GM19397 (cell line): ENCODE measurements at regions not wholly inside any gene's neighbourhood (a gene's known extent, or its start where the extent isn't known, plus 50 kb on each side); places are given as distances from the start of the nearest gene placed in this dataset.
"Not testable (repeated sequence)": the region's sequence is repeated elsewhere in the genome, so short reads cannot be mapped to it uniquely, and the experiment has no call there.

ENCODE experiments used
- ATAC-seq: cut with Tn5 transposase; IDR thresholded peaks from one replicate; pipeline ENCODE4 v1.9.1; 2021; ENCODE audit warnings: mild to moderate bottlenecking, moderate library complexity; ENCODE audit not compliant: unreplicated experiment

DNA sequence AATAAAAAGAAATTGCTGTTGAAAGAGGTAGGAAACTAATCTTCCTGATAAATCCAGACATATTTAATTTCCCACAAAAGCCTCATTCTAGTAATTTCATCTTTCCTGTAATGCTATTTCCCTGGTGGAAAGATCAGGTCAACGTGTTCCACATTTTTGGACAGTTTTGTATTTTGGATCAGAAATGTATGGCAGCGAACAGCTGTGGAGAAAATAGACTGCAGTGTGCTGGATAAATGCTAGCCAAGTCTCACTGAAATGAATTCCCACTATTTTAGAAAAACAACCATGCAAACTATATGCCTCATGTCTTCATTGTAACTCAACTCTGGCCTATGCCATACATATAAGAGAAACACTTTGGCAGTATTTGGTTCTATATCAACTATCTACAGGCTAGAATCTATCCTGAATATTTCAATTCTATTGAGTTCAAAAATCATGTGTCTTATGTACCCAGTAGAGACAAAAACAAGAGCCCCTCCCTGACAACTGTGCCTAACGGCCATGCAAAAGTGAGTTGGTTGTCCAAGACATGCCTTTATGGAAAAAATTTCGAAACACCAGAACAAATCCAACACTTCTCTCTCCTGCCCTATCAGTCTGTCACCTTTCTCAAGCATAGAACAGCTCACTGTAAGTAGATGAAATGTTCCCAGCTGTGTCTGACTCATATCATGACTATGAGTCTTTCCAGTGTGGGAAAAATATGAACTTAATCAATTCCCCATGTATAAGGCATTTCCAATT lies 191.3 kb upstream of the NREP start:
- no peak for ATAC-seq

DNA sequence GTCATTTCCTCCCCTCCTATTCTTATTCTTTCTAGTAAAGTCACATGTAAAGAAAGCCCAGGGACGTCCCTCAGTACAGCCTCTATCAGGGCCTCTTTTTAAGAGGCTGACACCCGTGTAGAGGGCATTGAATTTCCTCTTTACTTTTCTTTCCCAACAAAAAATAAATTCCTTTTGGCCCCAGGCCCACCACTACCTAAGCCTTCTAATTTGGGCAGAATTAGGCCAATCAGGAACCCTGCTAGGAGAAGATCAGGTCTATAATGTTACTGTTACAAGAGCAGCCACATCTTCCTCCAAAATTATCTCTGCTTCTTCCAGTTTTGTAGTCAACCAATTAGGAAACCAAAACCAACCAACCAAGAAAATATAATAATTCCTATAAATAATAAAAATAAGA lies 189.6 kb upstream of the NREP start:
- ATAC-seq: no peak

DNA sequence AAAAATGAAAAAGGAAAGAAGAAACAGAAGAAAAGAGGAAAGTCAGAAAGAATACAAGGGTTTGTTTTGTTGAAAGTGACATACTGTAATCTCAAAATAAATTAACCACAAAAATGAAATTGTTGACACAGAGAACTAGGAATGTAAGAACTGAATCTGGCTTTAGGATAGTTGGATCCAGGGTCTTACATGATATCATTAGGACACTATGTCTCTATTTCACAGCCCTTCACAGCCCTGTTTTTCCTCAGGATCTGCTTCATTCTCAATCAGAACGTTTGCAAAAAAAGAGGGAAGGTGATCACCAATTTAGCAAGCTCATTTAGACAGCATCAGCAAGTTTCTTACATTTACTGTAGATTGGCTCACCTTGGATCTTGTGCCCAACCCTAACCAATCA lies 188.5 kb upstream of the NREP start:
- no peak for ATAC-seq

DNA sequence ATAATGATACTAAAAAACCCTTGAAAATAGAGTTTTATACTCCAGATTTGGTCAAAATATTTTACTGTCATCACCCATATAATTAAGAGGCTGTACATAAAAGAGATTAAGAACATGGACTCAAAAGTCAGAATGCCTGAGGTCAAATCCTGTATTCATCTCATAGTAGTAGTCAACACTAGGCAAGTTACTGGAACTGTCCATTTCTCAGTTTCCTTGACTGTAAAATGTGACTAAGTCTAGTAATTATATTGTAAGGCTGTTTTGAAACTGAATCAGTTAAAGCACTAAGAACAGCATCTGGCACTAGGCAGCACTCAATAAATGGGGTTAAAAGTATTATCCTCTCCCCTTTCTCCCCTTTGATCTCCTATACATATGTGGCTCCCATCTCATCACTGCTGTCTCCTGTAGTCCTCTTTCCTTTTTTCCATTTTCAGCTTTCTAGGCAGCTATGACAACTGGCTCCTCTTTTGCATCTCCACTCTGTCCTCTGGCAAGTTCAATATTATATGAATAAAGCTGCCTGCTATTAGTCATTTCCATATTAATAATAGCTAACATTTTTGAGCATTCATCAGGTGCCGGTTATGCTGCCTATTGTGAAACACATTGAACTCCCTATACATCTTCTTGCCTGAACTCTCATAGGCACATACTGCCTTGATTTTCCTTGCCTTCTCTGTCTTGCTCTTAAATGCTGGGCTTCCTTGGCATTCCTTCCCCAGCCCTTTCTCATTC lies 185.8 kb upstream of the NREP start:
- ATAC-seq: no peak

DNA sequence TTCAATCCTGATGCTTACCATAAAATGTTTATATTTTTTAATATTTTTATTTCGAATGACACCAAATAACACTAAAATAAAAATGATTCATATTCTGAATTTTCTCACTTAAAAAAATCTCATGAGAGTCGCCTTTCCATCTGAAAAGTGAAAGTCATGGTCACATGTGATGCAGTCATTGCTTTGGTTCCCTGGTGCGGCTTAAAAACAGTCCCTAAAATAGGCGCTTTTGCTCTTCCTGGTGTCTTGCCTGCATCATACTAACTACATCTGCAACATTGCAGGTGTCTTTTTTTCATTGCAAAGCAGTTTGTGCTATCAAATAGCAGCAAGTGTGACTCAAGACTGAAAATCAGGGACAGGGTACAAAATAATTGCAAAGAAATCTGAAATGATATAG lies 185.2 kb upstream of the NREP start:
- no peak for ATAC-seq

DNA sequence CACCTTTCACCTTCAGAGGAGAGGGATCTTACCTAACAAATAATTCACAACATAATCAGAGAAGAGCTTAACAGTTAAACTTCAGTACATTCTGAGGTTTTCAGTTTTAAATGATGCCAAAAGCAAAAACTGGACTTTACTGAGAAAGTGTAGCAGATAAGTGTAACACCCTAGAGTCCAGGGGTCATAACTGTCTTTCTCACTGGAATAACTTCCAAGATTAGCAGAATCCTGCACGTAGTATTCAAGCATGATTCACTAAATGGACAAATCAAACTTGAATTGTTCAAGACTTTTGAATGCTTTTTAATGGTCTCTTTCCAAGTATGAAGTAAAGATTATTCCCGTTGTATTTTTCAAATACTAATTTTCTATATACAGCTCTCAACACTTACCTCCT lies 180.1 kb upstream of the NREP start:
- no peak for ATAC-seq

DNA sequence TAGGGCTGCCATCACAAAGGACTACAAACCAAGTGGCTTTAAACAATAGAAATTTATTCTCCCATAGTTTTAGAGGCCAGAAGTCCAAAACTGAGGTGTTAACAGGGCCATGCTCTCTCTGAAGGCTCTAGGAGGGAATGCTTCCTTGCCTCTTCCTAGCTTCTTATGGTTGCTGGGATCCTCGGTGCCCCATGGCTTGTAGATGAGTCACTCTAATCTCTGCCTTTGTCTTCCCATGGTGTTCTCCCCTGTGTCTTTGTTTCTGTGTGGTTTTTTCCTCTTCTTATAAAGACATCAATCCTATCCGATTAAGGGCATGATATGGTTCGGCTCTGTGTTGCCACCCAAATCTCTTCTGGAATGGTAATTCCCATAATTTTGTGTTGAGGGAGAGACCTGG lies 178.8 kb upstream of the NREP start:
- ATAC-seq: no peak

DNA sequence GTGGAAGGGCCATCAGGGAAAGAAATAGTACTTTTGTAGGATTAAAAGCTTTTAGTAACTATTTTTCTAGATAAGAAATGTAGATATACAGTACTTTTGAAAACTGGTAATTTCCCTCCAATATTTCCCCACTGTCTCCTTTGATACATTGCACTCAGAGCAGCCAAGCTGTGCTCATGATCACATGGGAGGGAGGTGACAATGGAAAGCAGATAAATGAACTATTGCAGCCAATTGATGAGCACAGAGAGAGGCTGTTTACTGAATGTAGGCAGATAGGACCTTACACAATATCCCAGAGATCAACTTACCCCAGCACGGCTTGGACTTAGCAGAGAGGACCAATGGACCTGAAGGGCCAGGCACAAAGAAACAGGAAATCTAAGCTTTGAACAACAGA lies 178.0 kb upstream of the NREP start:
- no peak for ATAC-seq

DNA sequence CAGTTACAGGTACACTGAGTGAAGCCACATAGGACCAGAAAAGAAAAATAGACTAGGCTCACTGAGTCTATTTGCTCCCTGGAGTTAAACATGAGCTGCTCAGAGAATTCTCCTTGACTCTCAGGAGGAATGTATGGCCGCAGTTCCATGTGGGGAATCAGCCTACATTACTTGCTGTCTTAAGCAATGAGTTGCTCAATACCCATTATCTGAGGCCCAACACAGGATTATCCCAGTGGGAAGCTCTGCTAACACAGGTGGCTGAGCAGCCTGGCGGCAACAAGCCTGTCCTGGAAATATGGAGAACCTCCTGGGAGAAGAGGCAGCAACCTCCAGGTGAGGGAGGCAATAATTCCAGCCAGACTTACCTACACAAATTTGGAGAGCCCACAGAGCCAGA lies 177.5 kb upstream of the NREP start:
- ATAC-seq: no peak

DNA sequence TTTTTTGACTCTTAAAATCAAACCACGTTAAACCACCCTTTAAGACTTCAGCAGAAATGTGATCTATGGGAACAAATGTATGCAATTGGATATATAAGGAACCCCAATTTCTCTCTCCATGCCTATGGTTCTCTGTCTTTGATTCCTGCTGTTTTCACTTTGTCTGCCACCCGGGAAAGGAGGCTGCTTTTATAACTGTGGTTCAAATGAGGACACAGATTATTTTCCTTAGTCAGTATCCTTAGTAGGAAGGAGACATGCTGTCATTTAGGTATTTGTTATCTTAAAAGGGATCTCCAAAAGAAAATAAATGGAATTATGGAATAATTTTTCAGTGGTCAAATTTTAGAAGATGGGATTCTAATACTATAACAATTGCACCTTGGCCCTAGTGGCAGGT lies 176.1 kb upstream of the NREP start:
- no peak for ATAC-seq

DNA sequence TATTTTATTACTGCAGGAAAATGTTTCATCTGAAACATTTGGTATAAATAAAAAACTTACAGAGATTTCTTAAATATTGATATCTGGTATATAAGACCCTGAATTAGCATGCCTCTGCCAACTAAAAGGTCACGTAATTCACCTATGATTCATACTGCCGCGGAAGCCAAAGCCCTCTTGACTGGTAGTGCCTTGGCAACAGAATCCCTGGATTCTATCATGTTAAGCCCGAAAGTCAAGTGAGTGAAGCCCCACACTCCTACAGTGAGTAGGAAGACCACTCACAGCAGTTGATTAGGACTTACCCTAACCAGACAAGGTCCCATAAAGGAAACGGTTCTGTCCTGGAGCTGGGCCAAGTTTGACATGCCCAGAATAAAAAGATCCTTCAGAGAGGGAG lies 175.6 kb upstream of the NREP start:
- ATAC-seq: no peak

DNA sequence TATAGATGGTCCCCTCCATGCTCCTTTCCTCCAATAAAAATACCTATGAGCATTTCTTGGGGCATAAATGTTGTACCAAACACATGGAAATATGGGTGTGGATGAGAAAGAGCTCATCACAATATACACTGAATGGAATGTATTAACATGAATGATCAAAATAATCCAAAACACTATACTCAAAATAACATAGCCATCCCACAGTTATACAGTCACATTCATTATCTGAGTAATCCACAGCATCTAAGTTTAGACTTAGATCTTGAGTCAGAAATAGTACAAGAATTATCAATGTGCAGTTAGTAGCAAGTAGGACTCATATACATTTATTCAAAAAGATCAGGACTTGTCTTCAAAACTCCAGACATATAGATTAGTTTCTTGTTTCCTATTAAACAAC lies 175.2 kb upstream of the NREP start:
- no peak for ATAC-seq

DNA sequence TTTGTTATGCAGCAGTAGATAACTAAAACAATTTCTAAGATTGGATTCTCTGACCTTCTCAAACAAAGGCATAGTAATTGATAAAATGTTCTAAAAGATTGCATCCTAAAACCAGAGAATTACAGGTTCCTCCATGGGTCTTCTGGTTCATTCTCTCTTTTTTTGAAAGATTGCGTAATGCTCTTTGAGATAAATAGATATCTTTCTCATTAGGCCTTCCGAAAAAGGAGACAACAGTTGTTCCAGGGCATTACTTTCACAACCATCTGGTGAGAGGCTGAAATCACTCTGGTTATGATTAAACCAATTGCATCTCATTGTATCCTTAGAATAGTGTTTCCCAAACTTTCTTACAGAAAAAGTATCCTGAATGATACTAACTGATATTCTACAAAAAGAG lies 174.7 kb upstream of the NREP start:
- ATAC-seq: no peak

DNA sequence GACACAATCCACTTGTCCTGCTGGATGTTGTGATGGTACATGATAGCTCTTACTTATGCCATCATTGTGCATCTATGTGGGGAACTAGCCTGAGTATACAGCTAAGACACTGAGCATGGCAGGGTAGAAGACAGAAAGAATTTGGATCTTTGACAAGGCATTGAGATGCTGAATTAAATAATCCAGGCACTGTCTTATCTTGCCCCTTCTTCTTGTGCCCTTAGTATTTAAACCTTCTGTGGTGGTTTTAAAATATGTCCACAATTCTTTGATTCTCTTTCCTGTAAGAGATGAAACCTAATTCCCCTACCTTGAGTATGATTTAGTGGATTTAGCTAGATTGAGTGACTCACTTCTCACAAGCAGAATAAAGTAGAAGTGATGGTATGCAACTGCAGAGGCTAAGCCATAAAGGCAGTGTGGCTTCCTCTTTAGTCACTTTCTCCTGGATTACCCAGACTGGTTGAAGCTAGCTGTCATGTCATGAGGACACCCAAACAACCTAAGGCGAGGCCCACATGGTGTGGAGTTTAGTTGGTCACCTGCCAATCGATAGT lies 174.0 kb upstream of the NREP start:
- no peak for ATAC-seq

DNA sequence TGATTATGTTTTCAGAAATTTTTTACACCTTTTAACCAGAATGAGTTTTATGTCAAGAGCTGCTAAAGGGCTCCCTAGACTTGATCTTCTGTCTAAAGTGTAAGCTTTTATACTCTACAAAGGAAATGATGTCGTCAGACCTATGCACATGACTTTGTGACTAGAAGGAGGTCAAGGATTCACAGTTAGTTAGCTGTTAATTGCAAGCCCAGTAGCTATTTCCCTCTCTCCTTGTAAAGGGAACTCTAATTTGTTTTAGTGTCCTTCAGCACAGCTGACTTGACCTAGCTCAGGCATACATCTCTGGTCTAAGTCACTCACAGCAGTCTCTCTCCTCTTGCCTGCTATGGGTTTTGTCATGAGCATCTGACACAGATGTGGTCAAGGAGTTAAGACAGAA lies 173.5 kb upstream of the NREP start:
- ATAC-seq: no peak

DNA sequence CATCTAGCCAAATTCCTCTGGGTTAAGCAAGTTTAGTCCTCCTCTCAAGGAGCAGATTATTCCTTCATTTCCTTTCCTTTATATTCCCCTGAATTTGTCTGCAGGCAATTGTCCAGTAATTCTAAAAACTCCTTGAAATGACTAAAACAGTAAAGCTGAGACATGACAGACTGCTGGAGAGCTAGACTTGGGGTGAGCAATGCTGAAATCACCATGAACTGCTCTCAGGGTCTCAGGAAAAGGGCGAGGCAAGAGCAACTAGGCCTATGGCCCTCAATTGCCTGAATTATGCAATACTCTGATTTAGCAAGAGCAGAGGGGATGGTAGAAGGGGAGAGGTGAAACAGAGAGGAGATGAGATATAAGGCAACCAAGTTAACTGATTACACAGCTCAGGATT lies 172.9 kb upstream of the NREP start:
- ATAC-seq: no peak

DNA sequence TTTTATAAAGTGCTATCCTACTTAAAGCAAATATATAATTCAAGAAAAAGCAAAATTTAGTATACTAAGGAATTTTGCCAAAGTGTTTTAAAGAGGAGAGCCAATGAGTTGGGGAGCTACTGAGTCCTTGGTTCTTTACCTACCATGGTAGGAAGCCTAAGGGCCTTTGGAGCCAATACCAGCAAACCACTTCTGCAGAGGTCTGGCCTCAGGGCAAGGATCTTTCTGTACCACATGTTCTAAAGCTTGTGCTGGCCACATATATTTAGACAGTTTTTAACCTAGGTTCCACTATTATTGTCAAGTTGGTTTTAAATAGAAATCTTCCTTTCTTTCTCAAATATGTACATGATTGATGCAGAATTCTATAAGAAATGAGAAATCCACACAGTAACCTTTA lies 172.3 kb upstream of the NREP start:
- no peak for ATAC-seq

DNA sequence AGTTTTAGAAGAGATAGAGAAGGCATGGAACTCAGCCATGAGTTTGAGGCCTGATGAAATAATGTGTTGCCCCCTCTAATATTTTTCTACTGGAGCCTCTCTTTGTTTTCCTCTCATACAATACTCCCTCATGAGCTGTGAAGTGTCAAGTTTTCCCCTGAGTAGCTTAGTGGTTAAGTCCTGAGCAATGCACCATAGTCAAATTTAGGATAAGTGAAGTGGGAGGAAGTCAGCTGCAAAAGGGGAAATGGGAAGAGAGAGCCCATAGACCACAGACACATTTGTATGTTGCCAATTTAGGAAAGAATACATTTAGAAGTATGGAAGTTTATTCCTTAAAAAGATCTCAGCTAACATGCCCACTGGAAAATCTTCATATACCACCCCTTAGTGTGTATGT lies 171.5 kb upstream of the NREP start:
- no peak for ATAC-seq

DNA sequence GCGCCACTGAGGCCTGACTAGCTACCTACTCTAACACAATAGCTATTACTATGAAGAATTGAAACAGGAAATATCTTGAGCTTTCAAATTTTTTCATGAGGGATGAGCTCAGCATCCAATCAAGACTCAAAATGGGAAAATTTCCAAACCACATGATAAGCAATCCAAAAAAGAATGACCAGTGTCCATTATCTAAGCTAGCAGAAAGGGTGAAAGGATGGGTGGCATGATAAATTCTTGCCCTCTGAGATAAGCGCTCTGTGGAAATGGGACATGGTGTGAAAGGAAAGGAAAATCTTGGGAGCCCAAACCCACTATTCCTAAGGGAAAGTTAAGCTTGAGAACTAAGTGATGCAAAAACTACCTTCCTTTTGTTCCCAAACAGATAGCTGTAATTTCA lies 170.2 kb upstream of the NREP start:
- ATAC-seq: no peak

DNA sequence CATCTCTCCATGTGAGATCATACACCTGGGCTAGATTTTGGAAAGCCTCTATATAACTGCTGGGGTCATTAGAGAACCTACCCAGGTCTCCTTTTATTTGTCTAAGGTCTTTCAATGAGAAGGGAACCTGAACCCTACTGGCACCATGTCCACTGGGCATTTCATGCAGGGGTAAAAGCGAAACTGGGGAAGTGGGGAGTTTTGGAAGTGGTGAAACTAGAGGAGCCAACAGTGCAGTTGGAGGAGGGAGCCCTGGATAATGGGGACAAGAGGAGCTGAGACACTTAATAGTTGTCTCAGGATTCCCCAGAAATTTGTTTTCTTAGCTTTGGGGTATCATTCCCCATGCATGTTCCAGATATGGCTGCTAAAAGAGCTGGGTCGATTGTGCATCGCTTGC lies 169.0 kb upstream of the NREP start:
- ATAC-seq: no peak

DNA sequence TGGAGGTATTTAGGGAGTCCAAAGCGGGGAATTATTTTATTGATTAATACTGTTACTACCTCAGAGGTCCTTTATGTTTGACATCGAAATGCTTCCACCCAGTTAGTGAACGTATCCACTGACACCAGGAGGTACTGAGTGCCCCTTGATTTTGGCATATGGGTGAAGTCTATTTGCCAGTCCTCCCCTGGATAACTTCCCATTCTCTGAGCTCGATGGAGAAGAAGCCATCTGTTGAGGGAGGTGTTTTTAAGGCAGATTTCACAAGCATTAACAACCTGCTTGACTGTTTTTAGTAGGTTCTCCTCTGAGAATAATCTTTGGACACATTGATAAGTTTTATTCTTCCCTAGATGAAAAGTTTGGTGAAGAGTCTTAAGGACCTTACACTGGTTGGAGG lies 165.3 kb upstream of the NREP start:
- no peak for ATAC-seq

DNA sequence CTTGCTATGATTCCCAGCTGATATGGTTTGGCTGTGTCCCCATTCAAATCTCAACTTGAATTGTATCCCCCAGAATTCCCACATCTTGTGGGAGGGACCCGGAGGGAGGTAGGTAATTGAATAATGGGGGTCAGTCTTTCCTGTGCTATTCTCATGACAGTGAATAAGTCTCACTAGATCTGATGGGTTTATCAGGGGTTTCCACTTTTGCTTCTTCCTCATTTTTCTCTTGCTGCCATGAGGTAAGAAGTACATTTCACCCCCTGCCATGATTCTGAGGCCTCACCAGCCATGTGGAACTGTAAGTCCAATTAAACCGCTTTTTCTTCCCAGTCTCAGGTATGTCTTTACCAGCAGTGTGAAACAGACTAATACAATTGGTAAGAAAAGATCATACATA lies 164.7 kb upstream of the NREP start:
- ATAC-seq: not testable (repeated sequence)
